ENCODE measurements at regions not wholly inside any gene's neighbourhood (a gene's known extent, or its start where the extent isn't known, plus 50 kb on each side); places are given as distances from the start of the nearest gene placed in this dataset.

DNA sequence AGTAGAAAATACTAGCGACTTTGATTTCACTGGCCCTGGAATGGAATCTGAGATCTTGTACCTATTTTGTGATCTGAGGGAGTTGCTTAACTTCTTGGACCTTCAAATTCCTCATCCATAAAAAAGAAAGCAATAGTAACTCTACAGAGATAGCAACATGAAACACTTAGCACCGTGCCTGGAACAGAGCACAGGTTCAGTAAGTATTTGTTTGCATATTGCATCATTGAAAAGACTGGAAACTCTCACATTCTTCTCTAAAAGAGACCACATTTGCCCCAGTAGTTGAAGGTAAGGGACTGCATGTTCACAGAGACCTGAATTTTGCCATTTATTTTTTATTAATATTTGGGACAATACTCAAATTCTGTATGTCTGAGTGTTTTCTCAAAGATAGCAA is 358.1 kb downstream of the COG6 start:
- ChIA-PET CTCF (no interaction called here), POLR2A (interaction anchor here (0.6 kb wide), 1 partner anchor 34 kb away, joined by 3 read pairs; no protein-coding TSS in a partner anchor)
- no peak overlapping the region for H3K4me3 Mint-ChIP-seq
- ATAC-seq (no peak), DNase-seq (no peak)
- H3K27me3 Mint-ChIP-seq (ENCODE audit: low read depth), result peaks cover 6% of the 10 kb centered on the region
- peaks cover 1% of the 10 kb centered on the region for H3K4me1 Mint-ChIP-seq (ENCODE audit: low read depth)
- H3K36me3 Mint-ChIP-seq (ENCODE audit: low read depth), result no peaks in the 10 kb centered on the region
- no peak overlapping the region for H3K27ac Mint-ChIP-seq
- H3K9me3 Mint-ChIP-seq (ENCODE audit: insufficient read depth), result peaks cover 4% of the 10 kb centered on the region

- no peak overlapping the region for H3K27ac Mint-ChIP-seq
- ChIA-PET CTCF (interaction anchor here (0.8 to 1.3 kb wide), 2 partner anchors 52 to 665 kb away, joined by 3 read pairs; no protein-coding TSS in a partner anchor), POLR2A (no interaction called here)
- no peaks in the 10 kb centered on the region for H3K36me3 Mint-ChIP-seq (ENCODE audit: low read depth)
- no peak for ATAC-seq
- H3K4me1 Mint-ChIP-seq (ENCODE audit: low read depth), result peaks cover 1% of the 10 kb centered on the region
- no peaks in the 10 kb centered on the region for H3K9me3 Mint-ChIP-seq (ENCODE audit: insufficient read depth)
- DNase-seq, result no peak
- H3K4me3 Mint-ChIP-seq, result no peak overlapping the region
- H3K27me3 Mint-ChIP-seq (ENCODE audit: low read depth), result no peaks in the 10 kb centered on the region
These were observed 361.6 kb downstream of the COG6 start for GRCh38 chr13:40016953-40017660.

GRCh38 chr13:40017662-40018262 is 362.3 kb downstream of the COG6 start:
- Mint-ChIP-seq H3K27me3 (ENCODE audit: low read depth) (no peaks in the 10 kb centered on the region), H3K9me3 (ENCODE audit: insufficient read depth) (no peaks in the 10 kb centered on the region), H3K36me3 (ENCODE audit: low read depth) (no peaks in the 10 kb centered on the region), H3K27ac (no peak overlapping the region), H3K4me1 (ENCODE audit: low read depth) (peaks cover 1% of the 10 kb centered on the region), H3K4me3 (no peak overlapping the region)
- CTCF ChIA-PET, result interaction anchor here (0.8 to 1.3 kb wide), 3 partner anchors 52 to 665 kb away, joined by 3 read pairs; no protein-coding TSS in a partner anchor
- ATAC-seq, result no peak
- POLR2A ChIA-PET, result no interaction called here
- DNase-seq, result no peak

DNA sequence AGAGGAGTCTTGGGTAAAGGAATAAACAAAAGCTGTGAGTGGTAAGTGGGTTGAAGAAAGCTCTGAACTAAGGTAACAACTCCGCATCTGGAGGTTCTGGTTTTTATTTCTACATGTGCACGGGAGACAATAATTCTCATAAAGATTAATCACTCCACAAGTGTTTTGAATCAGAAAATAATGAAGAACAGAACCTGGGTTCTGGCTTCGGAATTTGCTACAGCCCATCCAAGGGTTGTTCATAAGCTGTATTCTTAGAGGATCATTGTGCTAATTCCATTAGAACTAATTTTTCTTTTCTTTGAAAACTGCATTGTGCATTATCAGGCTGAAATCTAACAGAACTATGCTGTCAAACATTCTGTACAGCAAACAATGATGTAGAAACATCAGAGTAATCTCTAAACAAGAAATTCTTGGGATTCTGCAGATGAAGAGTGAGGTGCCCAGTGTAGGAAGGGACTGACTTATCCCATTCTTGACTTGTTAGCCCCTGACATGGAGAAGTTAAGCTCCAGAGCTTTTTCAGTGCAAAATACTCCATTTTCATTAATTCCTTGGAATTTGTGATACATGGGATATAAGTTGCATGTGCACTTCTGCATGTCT is 368.2 kb downstream of the COG6 start:
- POLR2A ChIA-PET, result no interaction called here
- DNase-seq, result no peak
- CTCF ChIA-PET, result no interaction called here

DNA sequence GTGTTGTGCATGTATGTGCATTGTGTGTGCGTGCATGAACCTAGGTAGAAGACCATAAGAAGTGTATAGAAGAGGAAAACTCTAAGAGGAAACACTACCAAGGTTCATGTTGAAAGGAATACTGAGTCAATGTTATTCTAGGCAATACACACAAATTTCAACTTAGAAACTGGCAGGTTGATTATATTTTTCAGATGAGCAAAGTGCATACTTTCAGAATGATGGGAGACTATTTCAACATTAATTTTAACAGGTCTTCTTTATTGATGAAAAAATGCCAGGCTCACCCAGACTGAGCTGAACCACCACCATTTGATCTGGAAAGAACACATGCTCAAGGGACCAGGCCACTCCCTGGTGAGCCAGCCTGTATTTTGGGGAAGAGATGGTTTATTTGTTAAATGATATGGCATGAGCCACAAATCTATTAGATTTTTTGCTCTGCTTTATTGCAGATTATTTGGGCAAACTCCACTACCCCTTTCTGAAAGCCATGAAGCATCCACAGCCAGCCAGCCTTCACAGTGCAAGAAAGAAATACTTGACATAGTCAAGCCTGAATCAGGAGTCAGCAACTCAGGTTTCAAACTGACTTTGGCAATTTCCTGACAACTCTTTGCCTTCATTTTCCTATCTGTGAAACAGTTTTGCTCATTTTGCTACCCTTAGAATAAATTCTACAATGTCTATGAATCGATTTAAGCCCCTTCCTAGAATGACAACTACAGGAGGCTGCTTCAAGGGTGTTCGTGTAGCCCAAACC is 368.9 kb downstream of the COG6 start:
- ChIA-PET CTCF (no interaction called here), POLR2A (interaction anchor here (0.7 kb wide), 1 partner anchor 297 kb away, joined by 3 read pairs; no protein-coding TSS in a partner anchor)
- Mint-ChIP-seq H3K27ac (no peak overlapping the region), H3K36me3 (ENCODE audit: low read depth) (peaks cover 6% of the 10 kb centered on the region), H3K4me3 (no peak overlapping the region), H3K27me3 (ENCODE audit: low read depth) (peaks cover 18% of the 10 kb centered on the region), H3K4me1 (ENCODE audit: low read depth) (peaks cover 32% of the 10 kb centered on the region), H3K9me3 (ENCODE audit: insufficient read depth) (peaks cover 4% of the 10 kb centered on the region)
- no peak for ATAC-seq
- DNase-seq, result no peak

More for the DNA sequence above, 368.2 kb downstream of the COG6 start:
- H3K4me3 Mint-ChIP-seq, result no peak overlapping the region
- ATAC-seq, result no peak
- H3K36me3 Mint-ChIP-seq (ENCODE audit: low read depth), result peaks cover 4% of the 10 kb centered on the region
- peaks cover 18% of the 10 kb centered on the region for H3K27me3 Mint-ChIP-seq (ENCODE audit: low read depth)
- peaks cover 4% of the 10 kb centered on the region for H3K9me3 Mint-ChIP-seq (ENCODE audit: insufficient read depth)
- H3K4me1 Mint-ChIP-seq (ENCODE audit: low read depth), result peaks cover 32% of the 10 kb centered on the region
- H3K27ac Mint-ChIP-seq, result no peak overlapping the region

- Mint-ChIP-seq H3K27ac (no peak overlapping the region), H3K27me3 (ENCODE audit: low read depth) (peaks cover 18% of the 10 kb centered on the region), H3K4me1 (ENCODE audit: low read depth) (peaks cover 32% of the 10 kb centered on the region), H3K4me3 (no peak overlapping the region), H3K36me3 (ENCODE audit: low read depth) (peaks cover 6% of the 10 kb centered on the region), H3K9me3 (ENCODE audit: insufficient read depth) (peaks cover 4% of the 10 kb centered on the region)
- DNase-seq (no peak), ATAC-seq (no peak)
- ChIA-PET CTCF (interaction anchor here (0.6 to 1.1 kb wide), 3 partner anchors 38 to 412 kb away, joined by 3 read pairs; no protein-coding TSS in a partner anchor), POLR2A (interaction anchor here (0.7 kb wide), 1 partner anchor 297 kb away, joined by 3 read pairs; no protein-coding TSS in a partner anchor)
These were observed 369.7 kb downstream of the COG6 start for GRCh38 chr13:40024967-40025714.

DNA sequence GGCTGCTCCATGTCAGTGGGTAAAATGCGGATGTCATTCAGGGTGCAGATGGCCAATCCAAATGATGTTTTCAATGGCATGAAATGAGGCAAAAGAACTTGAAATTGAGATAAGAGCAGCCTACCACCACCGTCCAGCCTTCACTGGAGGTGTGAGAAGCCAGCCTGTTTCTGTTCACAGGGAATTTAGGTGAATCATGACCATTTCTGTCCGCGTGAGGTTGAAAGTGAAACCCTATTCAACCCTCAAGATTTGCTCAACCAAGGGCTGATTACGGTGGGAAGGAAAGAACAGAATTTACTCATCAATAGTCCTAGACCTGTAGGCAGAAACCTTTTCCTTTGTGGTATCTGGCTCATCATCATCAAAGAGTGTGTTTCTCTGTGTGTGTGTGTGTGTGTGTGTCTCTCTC is 370.7 kb downstream of the COG6 start:
- Mint-ChIP-seq H3K4me1 (ENCODE audit: low read depth) (peaks cover 32% of the 10 kb centered on the region), H3K4me3 (no peak overlapping the region), H3K36me3 (ENCODE audit: low read depth) (peaks cover 6% of the 10 kb centered on the region), H3K27me3 (ENCODE audit: low read depth) (peaks cover 18% of the 10 kb centered on the region), H3K27ac (no peak overlapping the region), H3K9me3 (ENCODE audit: insufficient read depth) (peaks cover 4% of the 10 kb centered on the region)
- DNase-seq, result peak; percentile 76
- peak; percentile 96 for ATAC-seq
- CTCF ChIA-PET, result interaction anchor here (1.0 to 1.5 kb wide), 3 partner anchors 20 to 84 kb away, joined by 3 to 5 read pairs (median 3); no protein-coding TSS in a partner anchor
- POLR2A ChIA-PET, result no interaction called here

DNA sequence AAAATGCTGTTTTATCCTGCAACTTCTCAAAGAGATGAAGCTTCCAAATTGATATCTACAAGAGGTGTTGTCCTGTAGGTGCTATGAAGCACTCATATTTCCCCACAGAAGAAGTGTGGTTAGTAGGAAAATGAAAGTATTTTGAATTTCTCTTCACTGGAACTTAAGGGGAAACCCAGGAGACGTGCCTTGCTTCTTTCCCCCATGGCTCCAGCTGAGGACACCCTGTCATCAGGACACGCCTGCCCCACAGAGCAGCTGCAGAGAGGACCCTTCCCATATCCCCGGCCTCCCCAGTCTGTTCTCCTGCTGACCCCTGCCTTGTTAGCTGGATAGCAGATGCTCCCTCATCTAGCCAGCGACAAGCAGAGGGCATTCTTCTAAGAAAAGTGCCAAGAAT is 371.3 kb downstream of the COG6 start:
- H3K4me3 Mint-ChIP-seq, result peak overlapping the region; percentile 37
- H3K9me3 Mint-ChIP-seq (ENCODE audit: insufficient read depth), result peaks cover 4% of the 10 kb centered on the region
- CTCF ChIA-PET, result interaction anchor here (1.0 to 1.5 kb wide), 2 partner anchors 20 to 84 kb away, joined by 3 to 5 read pairs; no protein-coding TSS in a partner anchor
- H3K4me1 Mint-ChIP-seq (ENCODE audit: low read depth), result peaks cover 32% of the 10 kb centered on the region
- peak; percentile 46 for ATAC-seq
- H3K36me3 Mint-ChIP-seq (ENCODE audit: low read depth), result peaks cover 6% of the 10 kb centered on the region
- POLR2A ChIA-PET, result no interaction called here
- DNase-seq, result peak; percentile 32
- peaks cover 18% of the 10 kb centered on the region for H3K27me3 Mint-ChIP-seq (ENCODE audit: low read depth)
- H3K27ac Mint-ChIP-seq, result peak overlapping the region; percentile 76

DNA sequence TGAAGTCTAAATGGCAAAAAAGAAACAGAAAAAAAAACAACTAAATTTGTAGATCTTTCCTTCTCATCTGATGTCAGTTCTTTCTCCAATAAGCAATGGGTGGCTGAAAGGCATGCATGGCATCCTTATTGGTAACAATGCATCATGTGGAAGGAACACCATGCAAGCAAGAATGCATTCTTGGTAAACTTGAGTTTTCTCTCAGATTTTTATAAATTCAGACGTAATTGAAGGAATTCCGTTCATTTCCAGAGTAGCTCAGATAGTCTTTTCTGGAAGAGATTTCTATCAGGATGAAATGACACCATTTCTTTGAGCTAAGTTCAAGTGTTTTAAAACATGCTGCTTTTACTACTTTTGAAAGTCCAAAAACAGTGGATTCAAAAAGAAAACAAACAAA is 373.0 kb downstream of the COG6 start:
- POLR2A ChIA-PET, result interaction anchor here (0.7 kb wide), 1 partner anchor 244 kb away, joined by 4 read pairs; no protein-coding TSS in a partner anchor
- no peak for DNase-seq
- CTCF ChIA-PET, result no interaction called here
- Mint-ChIP-seq H3K27me3 (ENCODE audit: low read depth) (peaks cover 17% of the 10 kb centered on the region), H3K36me3 (ENCODE audit: low read depth) (peaks cover 5% of the 10 kb centered on the region), H3K9me3 (ENCODE audit: insufficient read depth) (peaks cover 4% of the 10 kb centered on the region), H3K27ac (no peak overlapping the region), H3K4me3 (no peak overlapping the region), H3K4me1 (ENCODE audit: low read depth) (peaks cover 32% of the 10 kb centered on the region)
- ATAC-seq, result no peak

DNA sequence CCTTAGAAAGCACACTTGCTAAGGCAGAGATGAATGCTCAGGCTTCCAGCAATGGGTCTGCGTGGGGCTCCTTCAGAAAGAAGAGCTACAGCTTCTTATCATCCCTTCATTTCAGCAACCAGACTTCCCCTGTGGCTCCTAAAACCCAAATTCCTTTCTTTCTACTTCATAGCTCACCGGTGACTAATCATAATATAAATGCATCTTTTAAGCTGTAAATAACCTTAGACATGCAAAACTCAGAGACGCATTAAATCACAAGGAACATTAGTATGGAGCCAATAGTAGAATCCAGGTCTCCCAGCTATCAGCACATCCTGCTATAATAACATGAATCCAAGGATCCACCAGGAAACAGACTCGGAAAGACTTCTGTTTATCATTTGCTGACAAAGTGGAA is 375.6 kb downstream of the COG6 start:
- CTCF ChIA-PET, result no interaction called here
- H3K4me1 Mint-ChIP-seq (ENCODE audit: low read depth), result peaks cover 16% of the 10 kb centered on the region
- no peak overlapping the region for H3K4me3 Mint-ChIP-seq
- peaks cover 4% of the 10 kb centered on the region for H3K9me3 Mint-ChIP-seq (ENCODE audit: insufficient read depth)
- DNase-seq (no peak), ATAC-seq (no peak)
- POLR2A ChIA-PET, result no interaction called here
- H3K36me3 Mint-ChIP-seq (ENCODE audit: low read depth), result peaks cover 2% of the 10 kb centered on the region
- H3K27ac Mint-ChIP-seq, result no peak overlapping the region
- H3K27me3 Mint-ChIP-seq (ENCODE audit: low read depth), result no peaks in the 10 kb centered on the region

GRCh38 chr13:40039061-40039460 is 383.6 kb downstream of the COG6 start:
- CTCF ChIA-PET, result no interaction called here
- POLR2A ChIA-PET, result no interaction called here
- peaks cover 14% of the 10 kb centered on the region for H3K27me3 Mint-ChIP-seq (ENCODE audit: low read depth)

More at GRCh38 chr13:40039061-40039460, 383.6 kb downstream of the COG6 start:
- H3K4me1 Mint-ChIP-seq (ENCODE audit: low read depth), result no peaks in the 10 kb centered on the region
- H3K4me3 Mint-ChIP-seq, result no peak overlapping the region
- no peaks in the 10 kb centered on the region for H3K36me3 Mint-ChIP-seq (ENCODE audit: low read depth)
- peaks cover 5% of the 10 kb centered on the region for H3K9me3 Mint-ChIP-seq (ENCODE audit: insufficient read depth)
- DNase-seq, result no peak
- no peak overlapping the region for H3K27ac Mint-ChIP-seq
- no peak for ATAC-seq
